Mucosa of rectum (tissue), 2 donors: ENCODE measurements at regions not wholly inside any gene's neighbourhood (a gene's known extent, or its start where the extent isn't known, plus 50 kb on each side); places are given as distances from the start of the nearest gene placed in this dataset.

Experiments
- H3K27ac ChIP-seq, 2 donors: one replicate each; pipeline ENCODE4 v1.7.0; 2013; ENCODE audit warnings: inconsistent platforms in 2 of 2, low read depth in 2 of 2, low read length in 2 of 2
- H3K27me3 ChIP-seq, 2 donors: one replicate each; pipeline ENCODE4 v1.7.0; 2013; ENCODE audit warnings: low read length in 2 of 2; ENCODE audit not compliant: control insufficient read depth in 2 of 2, insufficient read depth in 2 of 2
- H3K36me3 ChIP-seq, 2 donors: one replicate each; pipeline ENCODE4 v1.7.0; 2013; ENCODE audit warnings: low read length in 2 of 2; ENCODE audit not compliant: control insufficient read depth in 2 of 2, insufficient read depth in 2 of 2
- H3K4me1 ChIP-seq, 2 donors: one replicate each; pipeline ENCODE4 v1.7.0; 2013; ENCODE audit warnings: low read length in 2 of 2, mild to moderate bottlenecking in 1 of 2; ENCODE audit not compliant: control insufficient read depth in 2 of 2, insufficient read depth in 2 of 2
- H3K4me3 ChIP-seq, 2 donors: one replicate each; pipeline ENCODE4 v1.7.0; 2013; ENCODE audit warnings: low read length in 2 of 2
- H3K9ac ChIP-seq, 2 donors: one replicate each; pipeline ENCODE4 v1.7.0; 2013; ENCODE audit warnings: low read length in 2 of 2, low read depth in 1 of 2, mild to moderate bottlenecking in 1 of 2
- H3K9me3 ChIP-seq, 2 donors: one replicate each; pipeline ENCODE4 v1.7.0; 2013; ENCODE audit warnings: low read length in 2 of 2; ENCODE audit not compliant: control insufficient read depth in 2 of 2
- donor health status: healthy.
- donor health status: Normal muscosa, but diverticular disease.

DNA sequence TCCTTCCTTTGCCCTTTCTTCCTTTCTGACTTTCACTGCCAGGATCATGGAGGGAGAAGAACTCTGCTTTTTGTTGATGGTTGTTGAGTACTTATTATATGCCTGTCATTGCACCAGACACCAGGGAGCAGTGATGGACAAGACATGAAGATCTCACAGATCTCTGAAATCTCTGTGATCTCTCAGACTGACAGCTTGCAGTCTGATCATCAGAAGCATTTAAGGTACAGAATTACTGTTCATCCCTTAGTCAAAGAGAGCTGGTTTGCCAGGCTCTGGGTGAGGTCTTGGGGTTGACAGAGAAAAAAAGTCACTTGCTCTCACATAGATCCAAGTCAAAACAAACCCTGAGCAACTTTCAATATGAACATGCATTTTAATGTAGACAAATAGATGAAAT lies 299.5 kb upstream of the FMN2 start:
- Histone ChIP-seq H3K4me1 (no peaks in the 10 kb centered on the region), H3K36me3 (no peaks in the 10 kb centered on the region), H3K27me3 (no peaks in the 10 kb centered on the region), H3K4me3 (no peak overlapping the region), H3K9ac (no peak overlapping the region), H3K9me3 (no peaks in the 10 kb centered on the region), H3K27ac (no peak overlapping the region)

DNA sequence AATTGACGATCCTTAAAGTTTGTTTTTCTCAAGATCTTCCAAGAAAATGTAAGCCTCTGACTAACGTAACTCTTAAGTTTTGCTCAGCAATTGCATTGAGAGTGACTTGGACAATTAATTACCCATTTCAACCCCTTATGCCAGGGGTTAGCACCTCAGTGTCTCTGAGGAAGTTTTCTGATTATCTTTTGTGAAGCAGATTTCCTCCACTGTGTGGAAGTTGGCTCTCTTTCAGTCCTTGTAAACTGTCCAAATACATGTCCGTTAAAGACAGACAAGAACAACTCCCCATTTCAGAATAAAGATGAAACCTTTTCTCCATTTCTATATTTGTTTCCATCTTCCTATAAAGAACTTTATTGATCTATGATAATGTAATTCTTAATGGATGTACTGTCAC lies 296.4 kb upstream of the FMN2 start:
- Histone ChIP-seq H3K4me1 (no peaks in the 10 kb centered on the region), H3K36me3 (no peaks in the 10 kb centered on the region), H3K27me3 (no peaks in the 10 kb centered on the region), H3K27ac (no peak overlapping the region), H3K9me3 (no peaks in the 10 kb centered on the region), H3K9ac (no peak overlapping the region), H3K4me3 (no peak overlapping the region)

DNA sequence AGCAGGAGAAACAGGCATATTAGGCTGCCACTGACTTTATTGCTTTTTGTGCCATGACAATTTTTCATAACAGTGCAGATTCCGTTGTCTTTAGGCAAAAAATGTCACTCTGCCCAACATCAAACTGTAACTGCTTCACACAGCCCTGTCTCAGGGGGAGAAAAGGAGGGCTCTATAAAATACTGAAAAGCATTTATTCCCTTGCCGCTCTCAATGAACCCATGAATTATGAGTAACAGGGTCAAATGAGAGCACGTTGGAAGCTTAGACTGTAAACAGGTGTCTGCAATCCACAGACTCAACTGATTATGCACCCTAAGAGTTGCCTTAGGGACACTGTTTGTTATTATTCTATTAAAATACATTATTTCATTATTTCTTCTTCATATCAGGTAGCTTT lies 292.1 kb upstream of the FMN2 start:
- Histone ChIP-seq H3K4me1 (no peaks in the 10 kb centered on the region), H3K27ac (no peak overlapping the region), H3K36me3 (no peaks in the 10 kb centered on the region), H3K4me3 (no peak overlapping the region), H3K27me3 (no peaks in the 10 kb centered on the region), H3K9ac (no peak overlapping the region), H3K9me3 (no peaks in the 10 kb centered on the region)

DNA sequence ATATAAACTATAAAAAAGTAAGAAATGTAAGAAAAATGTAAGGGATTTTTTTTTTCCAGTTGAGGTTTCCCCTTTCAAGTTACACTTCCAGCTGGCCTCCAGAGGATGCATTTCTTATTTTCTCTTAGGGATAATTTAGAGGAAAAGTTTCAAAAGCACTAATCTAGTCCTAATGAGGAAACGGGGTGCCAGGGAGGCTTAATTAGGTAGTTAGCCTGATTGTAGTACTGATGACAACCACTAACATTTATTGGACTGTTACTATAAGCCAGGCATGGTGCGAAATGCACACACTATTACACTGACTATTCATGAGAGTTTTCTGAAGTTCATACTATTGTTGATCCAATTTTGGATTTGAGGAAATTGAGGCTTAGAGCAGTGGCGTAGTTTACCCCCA lies 290.8 kb upstream of the FMN2 start:
- no peaks in the 10 kb centered on the region for H3K27me3 ChIP-seq
- no peaks in the 10 kb centered on the region for H3K36me3 ChIP-seq
- no peak overlapping the region for H3K27ac ChIP-seq
- no peak overlapping the region for H3K9ac ChIP-seq
- no peaks in the 10 kb centered on the region for H3K4me1 ChIP-seq
- H3K4me3 ChIP-seq = no peak overlapping the region
- no peaks in the 10 kb centered on the region for H3K9me3 ChIP-seq

DNA sequence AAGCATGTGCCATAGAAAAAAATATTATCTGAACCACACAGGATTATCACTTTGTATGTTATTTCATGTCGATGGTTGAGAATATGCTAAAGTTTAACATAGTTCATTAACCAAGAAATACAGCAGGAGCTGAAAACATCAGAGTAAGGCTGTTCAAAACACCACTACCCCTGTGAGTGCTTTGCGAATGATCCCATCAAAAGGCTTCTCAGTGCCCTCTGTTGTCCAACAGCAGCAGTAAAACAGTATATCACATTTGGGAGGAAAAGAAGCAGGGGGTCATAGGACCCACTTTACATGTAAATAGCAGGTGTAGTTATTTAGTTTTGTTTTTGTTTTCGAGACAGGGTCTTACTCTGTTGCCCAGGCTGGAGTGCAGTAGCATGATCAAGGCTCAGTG lies 289.4 kb upstream of the FMN2 start:
- H3K36me3 ChIP-seq = no peaks in the 10 kb centered on the region
- no peaks in the 10 kb centered on the region for H3K9me3 ChIP-seq
- H3K27me3 ChIP-seq = no peaks in the 10 kb centered on the region
- H3K4me3 ChIP-seq = no peak overlapping the region
- no peak overlapping the region for H3K9ac ChIP-seq
- H3K27ac ChIP-seq = no peak overlapping the region
- no peaks in the 10 kb centered on the region for H3K4me1 ChIP-seq

DNA sequence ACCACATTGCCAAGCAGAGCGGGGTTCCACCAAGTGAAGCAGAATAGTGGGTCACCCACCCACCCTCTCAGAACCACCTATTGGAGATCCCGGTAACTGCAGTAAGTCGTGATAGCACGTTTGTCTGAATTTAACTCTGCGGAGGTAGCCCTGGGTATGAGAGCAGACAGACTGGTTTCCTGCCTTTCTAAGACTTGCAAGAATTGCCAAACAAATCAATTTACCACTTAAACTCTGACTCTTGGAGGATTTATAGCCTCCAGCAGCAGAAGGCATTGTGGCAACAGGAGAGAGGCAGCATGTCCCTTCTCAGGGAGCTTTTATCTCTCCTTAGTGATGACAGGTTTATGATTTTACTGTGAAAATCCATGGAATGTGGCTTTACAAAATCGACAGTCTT lies 287.9 kb upstream of the FMN2 start:
- Histone ChIP-seq H3K4me3 (no peak overlapping the region), H3K9ac (no peak overlapping the region), H3K27ac (no peak overlapping the region), H3K4me1 (no peaks in the 10 kb centered on the region), H3K36me3 (no peaks in the 10 kb centered on the region), H3K27me3 (no peaks in the 10 kb centered on the region), H3K9me3 (no peaks in the 10 kb centered on the region)

DNA sequence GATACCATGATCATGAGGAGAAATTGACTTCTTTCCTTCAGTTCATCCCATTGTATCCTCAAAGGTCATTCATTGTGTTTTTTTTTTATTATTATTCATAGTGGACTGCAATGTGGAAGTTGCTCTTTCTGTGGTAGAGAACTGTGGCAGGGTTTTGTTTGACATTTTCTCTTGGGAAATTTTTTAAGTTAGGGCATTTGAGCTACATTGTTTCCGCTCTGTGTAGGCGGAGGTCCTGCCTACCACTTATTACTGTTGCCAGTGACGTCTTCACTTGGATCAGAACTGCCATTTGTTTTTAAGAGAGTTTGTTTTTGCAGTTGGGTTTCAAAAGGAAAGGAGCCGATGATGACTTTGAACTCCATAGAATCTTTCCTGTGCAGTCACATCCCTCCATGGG lies 287.4 kb upstream of the FMN2 start:
- Histone ChIP-seq H3K4me1 (no peaks in the 10 kb centered on the region), H3K9ac (no peak overlapping the region), H3K4me3 (no peak overlapping the region), H3K9me3 (no peaks in the 10 kb centered on the region), H3K27me3 (no peaks in the 10 kb centered on the region), H3K27ac (no peak overlapping the region), H3K36me3 (no peaks in the 10 kb centered on the region)

DNA sequence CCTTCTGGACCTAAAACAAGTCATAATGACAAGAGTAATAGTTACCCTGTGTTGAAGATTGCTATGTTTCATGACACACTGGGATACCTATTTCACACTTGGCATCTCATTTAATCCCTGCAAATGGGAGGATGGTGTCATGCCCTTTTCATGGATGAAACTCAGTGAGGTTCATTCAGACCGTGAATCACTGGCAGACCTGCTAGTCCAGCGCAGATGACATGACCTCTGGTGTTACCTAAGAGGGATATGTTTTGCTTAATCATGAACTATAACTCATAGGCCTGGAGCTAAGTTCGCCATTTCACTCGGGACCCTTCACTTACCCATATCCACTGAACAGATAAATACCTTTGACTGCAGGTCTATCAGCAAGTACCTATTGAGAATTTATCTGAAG lies 286.6 kb upstream of the FMN2 start:
- Histone ChIP-seq H3K9me3 (no peaks in the 10 kb centered on the region), H3K4me1 (no peaks in the 10 kb centered on the region), H3K27ac (no peak overlapping the region), H3K9ac (no peak overlapping the region), H3K36me3 (no peaks in the 10 kb centered on the region), H3K4me3 (no peak overlapping the region), H3K27me3 (no peaks in the 10 kb centered on the region)

DNA sequence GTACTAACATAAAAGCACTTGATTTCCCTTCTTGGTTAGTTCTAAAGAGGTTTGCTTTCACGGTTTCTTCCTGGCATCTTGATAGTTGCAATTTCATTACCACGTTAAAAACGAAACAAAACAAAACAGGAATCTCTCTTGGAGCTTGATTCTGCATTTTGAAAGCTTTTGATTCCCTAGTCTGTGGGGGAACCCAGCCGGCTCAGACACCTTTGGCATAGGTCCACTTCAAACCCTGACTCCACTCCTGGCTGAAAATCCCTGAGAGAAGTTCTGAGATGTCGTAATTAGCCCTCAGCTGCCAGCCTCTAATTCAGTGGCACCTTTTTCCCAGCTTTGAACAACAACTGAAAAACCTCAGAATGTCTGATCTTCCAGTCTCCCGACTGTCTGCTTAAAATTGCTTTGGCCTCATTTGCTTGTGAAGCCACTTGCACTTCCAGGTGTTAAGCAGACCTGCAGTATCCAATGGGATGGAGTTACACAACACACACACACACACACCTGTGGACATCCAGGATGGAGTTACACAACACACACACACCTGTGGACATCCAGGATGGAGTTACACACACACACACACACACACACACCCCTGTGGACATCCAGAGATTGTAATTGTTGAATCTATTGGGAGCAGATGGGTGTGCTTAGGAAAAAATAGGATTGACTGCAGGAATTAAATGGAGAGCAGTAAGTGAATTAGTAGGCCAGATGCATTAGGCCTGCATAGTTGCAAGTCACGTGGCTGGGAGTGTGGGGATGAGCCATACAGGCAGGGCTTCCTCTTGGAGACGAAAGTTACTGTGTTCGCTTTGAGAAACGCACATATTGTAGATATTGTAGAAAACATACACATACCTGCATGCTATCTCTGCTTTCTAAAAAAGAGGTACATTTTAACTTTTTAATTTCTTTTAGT lies 285.6 kb upstream of the FMN2 start:
- H3K4me1 ChIP-seq = no peaks in the 10 kb centered on the region
- H3K4me3 ChIP-seq = no peak overlapping the region
- no peaks in the 10 kb centered on the region for H3K36me3 ChIP-seq
- H3K27ac ChIP-seq = no peak overlapping the region
- H3K27me3 ChIP-seq = no peaks in the 10 kb centered on the region
- H3K9ac ChIP-seq = no peak overlapping the region
- no peaks in the 10 kb centered on the region for H3K9me3 ChIP-seq

DNA sequence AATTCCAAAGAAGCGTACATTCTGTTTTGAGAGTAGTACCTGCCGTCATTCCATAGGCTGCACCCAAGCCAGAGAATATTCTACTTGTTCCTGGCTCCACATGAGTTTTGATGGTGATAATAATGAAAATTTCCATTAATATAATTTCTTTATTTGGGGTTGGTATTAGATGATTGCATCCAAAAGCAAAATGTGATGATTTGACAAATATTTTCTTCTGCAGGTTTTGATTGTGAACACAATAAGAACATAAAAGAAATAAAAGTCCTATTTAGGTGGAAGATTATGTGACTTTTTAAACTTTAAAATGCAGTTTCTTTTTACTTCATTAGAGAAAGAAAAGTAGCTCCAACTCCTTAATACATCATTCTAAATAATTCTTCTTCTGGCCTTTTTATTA lies 284.8 kb upstream of the FMN2 start:
- Histone ChIP-seq H3K36me3 (no peaks in the 10 kb centered on the region), H3K9me3 (no peaks in the 10 kb centered on the region), H3K4me1 (no peaks in the 10 kb centered on the region), H3K27ac (no peak overlapping the region), H3K27me3 (no peaks in the 10 kb centered on the region), H3K4me3 (no peak overlapping the region), H3K9ac (no peak overlapping the region)
